ENCODE measurements at regions not wholly inside any gene's neighbourhood (a gene's known extent, or its start where the extent isn't known, plus 50 kb on each side); places are given as distances from the start of the nearest gene placed in this dataset.

- peaks cover 2% of the 10 kb centered on the region for H3K9me1 ChIP-seq (replicated peaks; ENCODE audit: control insufficient read depth, extremely low read depth, insufficient read depth, low read length)
- FAIRE-seq, result no peak
Measured at GRCh38 chr10:46171661-46172060, 115.1 kb upstream of the ANTXRL start.

More at GRCh38 chr10:46171661-46172060, 115.1 kb upstream of the ANTXRL start:
- Histone ChIP-seq H2AFZ (ENCODE audit: low read depth, low read length) (no peak overlapping the region), H3K4me3 (replicated peaks in 1 of 3; ENCODE audit: insufficient read depth in 1 of 3, low read depth in 1 of 3, low read length in 3 of 3) (no peak overlapping the region), H3K27me3 (ENCODE audit: control insufficient read depth in 2 of 2, insufficient read depth in 2 of 2, low read length in 2 of 2) (peaks cover 0 to 2% of the 10 kb centered on the region in 2 experiments), H3K79me2 (ENCODE audit: control insufficient read depth, insufficient read depth, low read length) (no peaks in the 10 kb centered on the region), H3K27ac (ENCODE audit: insufficient read depth, low read depth, low read length) (no peak overlapping the region), H3K4me1 (ENCODE audit: control insufficient read depth, extremely low read depth, insufficient read depth, low read length) (no peaks in the 10 kb centered on the region), H3K4me2 (ENCODE audit: insufficient read depth, low read length) (no peak overlapping the region), H4K20me1 (replicated peaks; ENCODE audit: control insufficient read depth, extremely low read depth, insufficient read depth, low read length) (no peaks in the 10 kb centered on the region), H3K9me3 (replicated peaks; ENCODE audit: control insufficient read depth, insufficient read depth, low read length) (no peaks in the 10 kb centered on the region), H3K36me3 (ENCODE audit: control insufficient read depth in 2 of 2, extremely low read depth in 1 of 2, insufficient read depth in 2 of 2, low read length in 2 of 2) (no peaks in the 10 kb centered on the region), H3K9ac (replicated peaks; ENCODE audit: extremely low read depth, insufficient read depth, low read length) (no peak overlapping the region)
- TF ChIP-seq CTCF (IDR thresholded peaks at IDR 0.05; ENCODE audit: extremely low read depth in 1 of 2, insufficient read depth in 1 of 2, low read depth in 1 of 2, low read length in 2 of 2), result no peak
- no peak for TF ChIP-seq FOS (IDR thresholded peaks at IDR 0.05; ENCODE audit: borderline replicate concordance, insufficient read depth, low read length)
- TF ChIP-seq, protein P1, sequence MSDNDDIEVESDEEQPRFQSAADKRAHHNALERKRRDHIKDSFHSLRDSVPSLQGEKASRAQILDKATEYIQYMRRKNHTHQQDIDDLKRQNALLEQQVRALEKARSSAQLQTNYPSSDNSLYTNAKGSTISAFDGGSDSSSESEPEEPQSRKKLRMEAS (IDR thresholded peaks at IDR 0.05; ENCODE audit: insufficient read depth, insufficient read length), result no peak
- TF ChIP-seq POLR2AphosphoS5 (IDR thresholded peaks at IDR 0.05; ENCODE audit: insufficient read depth, low read depth, low read length), result no peak
- dilution Hi-C loops (cut with MboI; ENCODE audit: extremely low pct_ligation_motif_present, low sequenced_read_pairs) (no loop called here), intact Hi-C loops (cut with micrococcal nuclease) (no loop called here)
- ChIA-PET CTCF (interaction anchor here (1.3 kb wide), 1 partner anchor 12 kb away, joined by 6 read pairs; no protein-coding TSS in a partner anchor), POLR2A (no interaction called here)
- DNase-seq (ENCODE audit: low read depth, low spot score), result no peak
- no TSS peak for BruUV-seq (replicated peaks)

All from endothelial cell of umbilical vein (primary cell).